Activated gamma-delta T cell (primary cell): ENCODE measurements at regions not wholly inside any gene's neighbourhood (a gene's known extent, or its start where the extent isn't known, plus 50 kb on each side); places are given as distances from the start of the nearest gene placed in this dataset.
"Not testable (repeated sequence)": the region's sequence is repeated elsewhere in the genome, so short reads cannot be mapped to it uniquely, and the experiment has no call there.

Experiments
- DNase-seq: peaks from one replicate; lab custom pipeline; 2025; lab: John Stamatoyannopoulos, UW

DNA sequence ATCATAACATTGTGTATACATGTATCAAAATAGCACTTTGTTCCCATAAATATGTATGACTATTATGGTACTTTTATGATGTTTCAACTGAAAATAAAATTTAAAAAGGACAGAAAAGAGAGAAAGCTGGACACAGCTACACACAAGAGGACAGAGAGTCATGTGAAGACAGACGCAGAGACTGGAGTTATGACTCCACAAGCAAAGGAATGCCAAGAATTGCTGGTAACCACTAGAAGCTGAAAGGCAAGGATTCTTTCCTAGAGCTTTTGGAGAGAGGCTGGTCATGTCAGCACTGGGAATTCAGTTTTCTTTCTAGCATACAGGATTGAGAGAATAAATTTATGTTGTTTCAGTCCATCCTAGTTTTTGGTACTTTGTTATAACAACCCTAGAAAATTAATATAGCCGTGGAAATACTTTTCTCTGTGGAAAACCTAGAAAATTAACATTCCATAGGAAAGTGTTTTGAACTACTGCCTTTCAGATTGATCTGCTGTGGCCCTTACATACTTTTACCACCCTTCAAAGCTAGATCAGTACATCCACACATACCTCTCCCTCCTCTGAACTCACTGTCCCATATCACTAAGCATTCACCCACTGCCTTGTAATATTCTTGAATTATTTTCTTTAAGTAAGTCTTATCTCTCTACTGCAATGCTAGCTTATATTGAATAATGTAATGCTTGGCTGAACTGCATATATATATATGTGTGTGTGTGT lies 575.3 kb downstream of the IPMK start:
- no peak for DNase-seq

DNA sequence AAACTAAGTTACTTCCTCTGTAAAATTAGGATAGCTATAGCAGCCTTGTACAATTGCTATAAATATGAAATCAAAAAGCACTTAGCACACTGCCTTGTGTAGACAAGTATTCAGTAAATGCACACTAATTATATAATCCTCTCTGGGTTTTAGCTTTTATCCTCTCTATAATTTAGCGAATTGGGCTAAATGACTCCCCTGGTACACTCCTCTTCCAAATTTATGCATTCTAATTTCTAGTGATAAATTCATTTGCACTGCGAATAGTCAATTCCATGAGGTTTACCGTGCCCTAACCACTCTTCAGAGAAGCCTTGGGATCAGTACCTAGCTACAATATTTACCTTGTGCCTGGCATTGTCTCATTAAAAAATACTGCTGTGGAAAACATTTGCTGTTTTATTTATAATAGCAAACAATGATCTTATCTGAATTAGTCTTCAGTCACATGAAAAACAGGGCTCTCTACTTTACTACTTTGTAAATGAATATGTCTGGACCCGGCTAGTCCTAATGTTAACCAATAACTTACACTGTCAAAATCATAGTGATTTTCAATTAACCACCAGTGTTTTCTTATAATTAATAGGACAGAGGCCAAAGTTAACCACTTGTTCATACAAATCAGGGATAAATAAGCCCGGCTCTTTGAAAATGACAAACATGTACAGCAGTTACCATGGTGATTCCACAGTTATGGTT lies 577.9 kb downstream of the IPMK start:
- DNase-seq: no peak

DNA sequence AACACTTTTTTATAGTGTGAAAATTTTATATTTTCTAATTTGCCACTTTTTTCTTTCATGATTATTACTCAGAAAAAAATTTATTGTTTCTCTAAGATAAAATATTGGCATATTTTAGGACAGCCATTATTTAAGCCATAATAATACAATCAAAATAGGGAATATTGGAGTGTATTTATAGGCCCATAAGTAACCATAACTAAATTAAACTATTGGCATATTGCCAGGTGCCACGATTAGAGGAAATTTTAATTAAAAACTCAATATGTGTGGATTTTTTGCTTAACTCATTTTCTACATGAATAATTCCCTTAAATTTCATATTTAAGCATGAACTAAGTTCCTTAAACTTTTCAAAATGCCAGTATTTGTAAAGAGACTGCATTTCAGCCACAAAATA lies 587.8 kb downstream of the IPMK start:
- DNase-seq: no peak

DNA sequence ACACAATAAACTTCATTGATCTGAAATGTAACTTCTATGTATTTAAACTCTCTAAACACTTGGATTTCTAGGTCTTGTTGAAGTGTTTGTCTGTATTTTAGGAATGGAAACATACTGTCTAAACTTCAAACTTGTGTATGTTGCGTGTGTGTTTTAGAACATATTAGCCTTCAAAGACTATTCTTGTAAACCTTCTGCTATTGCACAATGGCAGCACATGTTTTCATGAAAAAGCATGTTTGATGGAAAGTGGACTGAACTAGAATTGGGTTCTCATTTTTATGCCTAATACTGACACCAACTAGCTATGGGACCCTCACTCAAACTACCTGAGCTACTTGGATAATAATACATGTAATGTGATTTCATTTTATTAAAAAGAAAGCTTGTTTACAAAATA lies 592.6 kb downstream of the IPMK start:
- no peak for DNase-seq

DNA sequence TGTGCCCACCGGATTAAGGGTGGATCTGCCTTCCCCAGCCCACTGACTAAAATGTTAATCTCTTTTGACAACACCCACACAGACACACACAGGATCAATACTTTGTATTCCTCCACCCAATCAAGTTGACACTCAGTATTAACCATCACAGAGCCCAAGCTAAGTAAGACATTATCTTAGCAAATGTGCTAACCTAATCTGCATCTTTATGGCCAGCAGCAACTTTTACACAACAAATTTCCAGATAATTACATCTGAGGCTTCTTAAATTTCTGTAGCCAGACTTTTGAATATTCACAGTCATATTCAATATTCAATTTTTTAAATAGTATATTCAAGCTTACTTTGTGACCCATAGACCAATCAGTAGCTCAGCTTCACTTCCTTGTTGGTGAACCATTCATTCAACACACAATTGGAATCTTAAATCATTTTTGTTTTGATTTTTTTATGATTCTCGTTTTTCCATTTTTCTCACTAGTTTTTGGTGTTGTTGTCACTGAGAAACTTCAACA lies 594.2 kb downstream of the IPMK start:
- no peak for DNase-seq

DNA sequence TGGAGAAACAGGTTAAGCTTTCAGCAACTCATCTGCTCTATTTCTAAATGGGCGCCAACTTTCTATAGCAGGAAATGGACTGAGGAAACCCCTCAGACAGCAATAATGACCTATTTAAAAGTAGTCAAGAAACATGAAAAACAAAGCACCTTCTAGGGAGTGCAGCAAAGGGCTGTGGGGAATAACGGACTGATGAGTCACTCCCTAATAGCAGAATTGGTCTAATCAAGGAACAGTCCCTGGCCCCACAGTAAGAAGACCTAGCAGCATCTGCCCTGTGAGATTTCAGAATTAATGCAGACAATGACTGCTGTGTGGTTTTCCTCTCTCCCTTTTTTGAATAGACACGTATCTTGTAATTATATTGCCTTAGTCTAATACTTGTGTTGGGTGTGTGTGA lies 602.9 kb downstream of the IPMK start:
- no peak for DNase-seq

DNA sequence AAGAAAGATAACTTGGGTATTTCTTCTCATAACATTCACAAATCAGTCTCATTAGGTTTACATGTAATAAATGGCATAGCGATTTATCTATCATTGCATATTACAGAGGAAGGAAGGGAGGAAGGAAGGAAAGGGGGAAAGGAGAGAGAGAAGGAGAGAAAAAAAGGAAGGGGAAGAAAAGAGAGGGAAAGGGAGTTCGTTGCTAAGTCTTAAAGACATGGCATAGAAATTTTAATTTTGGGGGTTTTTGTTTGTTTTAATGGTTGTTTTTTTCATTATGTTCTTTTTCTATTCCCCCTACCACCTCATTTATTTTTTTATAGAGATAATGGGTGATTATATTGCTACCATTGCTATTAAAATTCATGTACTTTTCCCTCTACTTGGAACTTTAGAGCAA lies 604.3 kb downstream of the IPMK start:
- DNase-seq: no peak

DNA sequence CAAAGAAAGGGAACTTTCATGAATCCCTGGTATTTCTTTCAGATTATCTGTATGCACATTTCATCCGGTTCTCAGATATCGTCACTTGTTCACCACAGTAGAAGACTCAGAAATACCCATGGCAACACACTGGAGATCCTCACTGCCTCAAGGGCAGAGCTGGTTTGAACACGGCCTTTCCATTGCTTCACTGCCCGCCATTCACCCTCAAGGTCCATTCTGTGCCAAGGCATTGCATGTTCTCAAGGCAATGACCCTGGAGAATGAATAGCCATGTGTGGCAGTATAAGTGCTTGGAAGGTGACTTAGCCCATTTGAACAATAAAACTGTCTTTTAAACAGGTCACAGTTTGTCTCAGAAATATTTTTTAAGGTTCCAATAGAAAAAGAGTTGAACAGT lies 606.5 kb downstream of the IPMK start:
- DNase-seq: no peak

DNA sequence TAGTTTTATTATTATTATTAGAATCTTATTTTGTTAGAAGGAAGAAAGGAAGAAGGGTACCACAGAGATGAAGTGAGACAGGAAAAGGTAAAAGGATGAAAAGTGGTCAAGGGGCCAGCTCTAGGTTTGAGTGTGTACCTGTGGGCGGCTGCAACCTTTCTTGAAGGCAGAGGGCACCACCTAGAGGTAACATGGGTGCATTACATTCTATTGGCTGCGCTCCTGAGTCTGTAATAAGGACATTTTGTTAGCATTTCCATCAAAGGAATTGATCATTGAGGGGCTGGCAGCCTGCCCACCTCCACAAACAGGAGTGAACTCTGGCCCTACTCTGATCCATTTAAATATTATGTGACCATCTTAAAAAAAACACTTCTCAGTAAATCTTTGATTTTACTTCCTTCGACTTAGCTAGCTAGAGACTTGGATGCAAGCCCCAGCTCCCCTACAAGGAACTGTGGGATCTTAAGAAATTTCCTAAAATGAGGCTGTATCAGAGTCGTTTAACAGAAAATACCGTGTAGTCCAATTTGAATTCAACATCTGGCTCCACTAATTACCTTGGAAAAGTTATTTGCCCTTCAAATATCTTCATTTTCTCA lies 610.4 kb downstream of the IPMK start:
- no peak for DNase-seq

DNA sequence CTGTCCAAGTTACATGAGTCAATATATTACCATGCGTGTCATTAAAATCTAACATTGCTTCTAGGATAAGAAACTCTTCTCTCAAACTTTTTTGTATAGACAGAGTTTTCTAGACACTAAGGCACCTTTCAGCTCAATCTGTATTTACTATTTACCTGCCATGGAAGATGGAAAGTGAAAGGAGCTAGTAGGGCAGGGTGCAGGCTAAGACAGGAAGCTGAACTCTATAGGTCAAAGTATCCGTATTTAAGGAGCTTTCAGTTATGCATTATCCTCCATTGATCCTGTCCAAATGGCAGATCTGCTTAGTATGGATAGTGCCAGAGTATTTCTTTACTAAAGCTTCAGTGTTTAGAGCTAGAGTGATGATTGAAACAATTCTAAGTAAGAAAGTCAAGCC lies 612.8 kb downstream of the IPMK start:
- no peak for DNase-seq

DNA sequence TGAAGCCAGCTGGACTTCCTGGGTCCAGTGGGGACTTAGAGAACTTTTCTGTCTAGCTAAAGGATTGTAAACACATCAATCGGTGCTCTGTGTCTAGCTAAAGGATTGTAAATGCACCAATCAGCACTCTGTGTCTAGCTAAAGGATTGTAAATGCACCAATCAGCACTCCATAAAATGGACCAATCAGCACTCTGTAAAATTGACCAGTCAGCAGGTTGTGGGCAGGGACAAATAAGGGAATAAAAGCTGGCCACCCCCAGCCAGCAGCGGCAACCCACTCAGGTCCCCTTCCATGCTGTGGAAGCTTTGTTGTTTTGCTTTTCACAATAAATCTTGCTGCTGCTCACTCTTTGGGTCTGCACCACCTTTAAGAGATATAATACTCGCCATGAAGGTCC lies 622.6 kb downstream of the IPMK start:
- DNase-seq: not testable (repeated sequence)

DNA sequence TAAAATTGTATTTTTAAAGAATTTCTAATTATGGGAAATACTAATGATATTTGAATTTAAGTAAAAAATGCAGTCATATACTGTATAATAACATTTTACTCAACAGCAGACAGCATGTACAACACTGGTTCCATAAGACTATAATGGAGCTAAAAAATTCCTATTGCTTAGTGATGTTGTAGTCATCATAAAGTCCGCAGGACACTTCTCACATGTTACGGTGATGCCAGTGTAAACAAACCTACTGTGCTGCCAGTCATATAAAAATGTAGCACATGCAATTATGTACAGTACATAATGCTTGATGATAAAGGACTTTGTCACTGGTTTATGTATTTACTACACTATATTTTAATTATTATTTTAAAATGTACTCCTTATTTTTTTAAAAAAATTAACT lies 629.3 kb downstream of the IPMK start:
- no peak for DNase-seq

DNA sequence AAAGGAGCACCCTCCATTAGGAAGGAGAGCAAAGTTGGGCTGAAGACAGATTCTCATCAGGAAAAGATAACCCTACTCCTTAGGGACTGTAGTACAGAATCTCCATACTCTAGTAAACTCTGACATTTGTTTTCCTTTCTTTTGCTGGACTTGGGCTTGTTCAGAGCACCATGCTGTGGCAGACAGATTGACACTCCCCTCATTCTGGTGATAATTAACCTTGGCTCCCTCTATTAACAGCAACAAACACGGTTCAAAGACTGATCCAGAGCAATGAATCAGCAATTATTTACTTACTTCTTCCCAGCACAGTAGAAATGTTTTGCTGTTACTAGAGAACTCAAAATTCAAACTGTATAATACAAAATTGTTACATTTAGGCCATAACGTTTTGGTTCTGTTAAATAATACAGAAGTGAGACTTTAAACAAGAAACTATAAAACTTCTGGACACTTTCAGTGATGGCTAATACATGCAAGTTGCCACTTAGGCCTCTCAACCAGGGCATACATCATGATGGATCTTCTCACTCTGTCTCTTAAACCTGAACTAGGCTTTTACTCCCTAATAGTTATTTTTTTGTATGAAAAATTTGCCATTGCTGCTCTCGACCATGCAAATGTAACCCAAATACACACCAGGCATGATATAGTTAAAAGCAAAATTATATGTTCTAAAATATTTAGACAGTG lies 639.0 kb downstream of the IPMK start:
- no peak for DNase-seq

DNA sequence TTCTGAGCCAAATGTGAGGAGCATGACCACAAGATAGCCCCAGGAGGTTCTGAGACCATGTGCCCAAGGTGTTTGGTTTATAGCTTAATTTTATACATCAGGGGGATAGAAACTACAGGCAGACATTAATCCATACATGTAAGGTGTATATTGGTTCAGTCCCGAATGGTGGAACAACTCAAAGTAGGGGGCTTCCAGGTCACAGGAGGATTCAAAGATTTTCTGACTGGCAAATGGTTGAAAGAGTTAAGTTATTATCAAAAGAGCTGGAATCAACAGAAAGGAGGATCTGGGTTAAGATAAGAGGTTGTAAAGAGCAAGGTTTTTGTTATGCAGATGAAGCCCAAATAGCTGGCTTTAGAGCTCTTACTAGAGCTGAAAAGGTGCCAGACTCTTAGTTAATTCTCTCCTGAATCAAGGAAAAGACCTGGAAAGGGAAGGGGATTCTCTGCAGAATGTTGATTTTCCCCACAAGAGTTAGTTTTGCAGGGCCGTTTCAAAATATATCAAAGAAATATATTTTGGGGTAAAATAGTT lies 640.0 kb downstream of the IPMK start:
- DNase-seq: no peak

DNA sequence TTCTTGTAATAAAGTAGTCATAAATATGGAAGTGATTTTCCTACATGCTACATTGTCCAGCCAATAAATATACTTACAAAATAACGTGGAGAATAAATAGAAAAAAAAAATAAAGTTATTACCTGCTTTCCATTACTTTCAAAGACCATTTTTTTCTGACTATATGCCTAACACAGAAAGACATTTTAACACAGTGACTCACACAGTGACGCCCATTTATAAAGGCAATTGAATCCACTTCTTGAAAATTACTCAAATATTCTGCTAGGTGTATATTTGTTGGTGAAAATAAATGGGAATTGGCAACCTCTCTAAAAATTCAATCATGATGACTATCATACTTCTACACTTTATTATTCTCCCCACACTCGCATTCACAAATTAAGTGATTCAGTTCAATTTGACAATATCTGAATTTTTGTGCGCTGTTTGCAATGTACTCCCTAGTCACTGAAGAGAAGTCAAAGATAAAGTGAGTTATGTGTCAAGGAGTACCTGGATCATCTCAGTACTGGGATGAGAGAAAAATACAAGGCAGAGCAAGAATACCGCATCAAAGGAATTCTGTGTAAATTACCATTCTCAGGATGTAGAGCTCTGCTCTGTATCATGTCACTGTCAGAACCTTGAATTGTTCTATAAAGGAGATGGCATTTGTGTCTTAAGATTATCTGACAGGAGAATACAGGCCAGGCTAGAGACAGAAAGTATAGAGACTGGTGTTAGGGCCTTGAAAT lies 642.7 kb downstream of the IPMK start:
- no peak for DNase-seq

DNA sequence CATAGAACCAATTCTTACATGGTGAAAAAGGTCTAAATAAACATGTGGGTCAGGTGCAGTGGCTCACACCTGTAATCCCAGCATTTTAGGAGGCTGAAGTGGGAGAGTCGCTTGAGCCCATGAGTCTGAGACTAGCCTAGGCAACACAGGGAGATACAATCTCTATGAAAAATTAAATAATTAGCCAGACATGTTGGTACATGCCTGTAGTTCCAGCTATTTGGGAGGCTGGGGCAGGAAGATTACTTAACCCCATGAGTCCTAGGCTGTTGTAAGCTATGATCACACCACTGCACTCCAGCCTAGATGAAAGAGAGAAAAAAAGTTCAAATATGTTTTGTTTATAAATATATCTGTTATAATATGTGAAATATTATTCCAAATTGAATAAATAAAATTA lies 643.6 kb downstream of the IPMK start:
- DNase-seq: no peak

DNA sequence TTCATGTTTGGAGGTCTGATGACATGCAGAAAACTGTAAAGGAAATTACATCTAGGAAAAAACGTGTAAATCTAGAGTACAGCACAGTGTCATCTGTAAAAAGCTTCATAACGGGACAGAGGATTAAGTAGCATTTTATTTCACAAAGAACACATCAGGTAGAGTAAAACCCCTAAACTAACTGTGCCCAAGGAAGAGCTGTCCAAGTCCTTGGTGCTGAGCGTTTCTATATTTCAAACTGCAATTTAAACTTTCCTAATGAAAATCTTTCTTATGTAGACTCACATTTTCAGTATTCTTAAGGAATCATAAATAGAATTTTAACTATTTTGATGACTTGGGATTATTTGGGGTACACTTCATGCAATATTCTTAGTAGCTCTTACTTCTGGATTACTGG lies 646.2 kb downstream of the IPMK start:
- DNase-seq: no peak

DNA sequence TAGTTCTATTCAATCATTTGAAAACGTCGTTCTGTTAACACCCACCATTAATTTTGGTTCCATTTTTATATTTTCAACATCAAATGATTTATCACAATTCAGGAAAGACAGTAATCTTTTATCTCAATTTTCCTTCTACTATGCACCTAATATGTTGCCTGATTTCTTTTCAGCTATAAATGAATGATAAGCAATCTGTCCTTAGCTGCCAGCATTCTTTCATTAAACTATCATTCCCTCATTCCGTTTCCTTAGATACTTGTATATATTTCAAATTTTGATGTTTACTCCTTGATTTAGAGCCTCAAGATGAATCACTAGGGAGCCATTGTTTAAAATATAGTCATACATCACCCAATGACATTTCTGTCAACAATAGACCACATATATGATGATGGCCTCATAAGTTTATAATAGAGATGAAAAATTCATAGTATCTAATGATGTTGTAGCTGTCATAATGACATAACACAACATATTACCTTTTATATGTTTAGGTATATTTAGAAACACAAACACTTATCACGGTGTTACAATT lies 661.7 kb downstream of the IPMK start:
- no peak for DNase-seq

DNA sequence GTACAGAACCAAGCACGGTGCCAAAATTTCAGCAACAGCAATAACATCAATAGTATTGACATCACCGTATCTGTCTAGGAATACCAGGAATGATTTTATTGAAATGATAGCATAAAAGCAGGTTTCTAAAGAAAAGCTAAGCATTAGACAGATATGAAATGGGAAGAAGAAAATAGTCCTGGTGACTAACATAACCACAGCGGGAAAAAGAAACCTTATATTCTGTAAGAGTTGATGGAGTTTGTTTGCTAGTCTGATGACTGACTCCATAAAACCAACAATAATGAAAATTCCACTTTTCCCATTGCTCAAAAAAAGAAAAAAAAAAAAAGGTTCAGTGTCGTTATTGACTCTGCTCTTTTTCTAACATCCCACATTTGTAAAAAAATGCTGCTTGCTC lies 668.3 kb downstream of the IPMK start:
- DNase-seq: no peak

DNA sequence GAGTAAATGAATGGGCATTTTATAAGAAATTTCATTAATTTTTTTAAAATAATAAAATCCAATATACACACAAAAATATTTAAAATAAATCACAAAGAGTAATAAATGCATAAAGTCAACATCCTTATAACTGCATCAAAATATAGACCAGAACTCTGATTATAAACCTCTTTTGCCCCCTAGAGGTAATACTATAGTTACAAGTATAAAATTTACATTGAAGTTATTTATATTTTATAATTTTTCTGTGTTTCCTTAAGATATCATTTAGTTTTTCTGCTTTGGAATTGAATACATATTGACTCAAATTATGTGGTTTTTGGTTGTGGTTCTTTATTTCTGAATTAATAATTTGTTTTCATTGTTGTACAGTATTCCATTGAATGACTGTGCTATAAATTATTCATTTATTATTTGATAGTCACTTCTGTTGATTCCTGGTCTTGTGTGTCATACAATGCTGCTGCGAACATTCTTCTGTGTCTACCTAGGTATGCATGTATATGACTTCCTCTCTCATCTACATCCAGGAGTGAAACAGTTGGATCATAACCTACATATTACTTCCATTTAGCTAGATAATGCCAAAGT lies 673.6 kb downstream of the IPMK start:
- no peak for DNase-seq

DNA sequence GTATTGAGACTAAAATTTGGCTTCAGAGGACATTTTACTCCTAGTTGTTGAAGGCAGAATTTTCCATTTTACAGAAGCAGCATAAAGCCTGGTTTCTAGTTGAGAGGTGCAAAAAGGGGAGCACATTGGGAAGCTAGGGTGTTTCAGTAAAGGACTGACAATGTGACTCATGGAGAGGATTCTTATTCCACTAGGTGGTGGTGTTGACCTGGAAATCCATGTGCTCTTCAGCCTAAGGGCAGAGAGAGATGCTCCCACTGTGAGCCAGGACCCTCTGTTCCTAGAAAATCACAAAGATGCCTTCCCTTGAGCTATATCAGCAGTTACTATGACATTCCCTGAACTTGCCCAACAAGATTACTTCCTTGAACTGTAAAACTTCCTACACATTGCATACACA lies 687.8 kb downstream of the IPMK start:
- no peak for DNase-seq
